NCI-H524 treated with DMSO at 0.1 percent for 48 hours (cell line): ENCODE measurements at regions not wholly inside any gene's neighbourhood (a gene's known extent, or its start where the extent isn't known, plus 50 kb on each side); places are given as distances from the start of the nearest gene placed in this dataset.
"Not testable (repeated sequence)": the region's sequence is repeated elsewhere in the genome, so short reads cannot be mapped to it uniquely, and the experiment has no call there.

ENCODE experiments used
- DNase-seq: peaks from one replicate; lab custom pipeline; 2025; lab: John Stamatoyannopoulos, UW

DNA sequence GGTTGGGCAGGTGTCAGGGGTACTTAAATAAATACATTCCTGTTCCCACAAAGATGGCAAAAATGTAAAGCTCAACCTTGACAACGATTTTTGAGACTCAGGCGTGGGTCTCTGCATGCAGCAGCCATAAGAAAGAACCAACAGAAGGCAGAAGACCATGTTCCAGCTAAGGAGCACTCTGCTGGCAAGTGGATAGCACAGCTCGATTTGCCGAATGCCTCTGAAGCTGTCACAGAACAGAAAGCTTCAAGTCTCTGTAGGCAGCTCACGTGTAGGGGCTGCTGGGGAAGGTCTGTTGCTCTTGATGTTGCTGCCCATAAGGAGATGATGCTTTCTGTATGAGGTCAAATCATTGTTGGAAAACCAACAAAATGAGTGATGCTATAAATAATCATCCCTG lies 119.6 kb upstream of the GRIN3A start:
- no peak for DNase-seq

DNA sequence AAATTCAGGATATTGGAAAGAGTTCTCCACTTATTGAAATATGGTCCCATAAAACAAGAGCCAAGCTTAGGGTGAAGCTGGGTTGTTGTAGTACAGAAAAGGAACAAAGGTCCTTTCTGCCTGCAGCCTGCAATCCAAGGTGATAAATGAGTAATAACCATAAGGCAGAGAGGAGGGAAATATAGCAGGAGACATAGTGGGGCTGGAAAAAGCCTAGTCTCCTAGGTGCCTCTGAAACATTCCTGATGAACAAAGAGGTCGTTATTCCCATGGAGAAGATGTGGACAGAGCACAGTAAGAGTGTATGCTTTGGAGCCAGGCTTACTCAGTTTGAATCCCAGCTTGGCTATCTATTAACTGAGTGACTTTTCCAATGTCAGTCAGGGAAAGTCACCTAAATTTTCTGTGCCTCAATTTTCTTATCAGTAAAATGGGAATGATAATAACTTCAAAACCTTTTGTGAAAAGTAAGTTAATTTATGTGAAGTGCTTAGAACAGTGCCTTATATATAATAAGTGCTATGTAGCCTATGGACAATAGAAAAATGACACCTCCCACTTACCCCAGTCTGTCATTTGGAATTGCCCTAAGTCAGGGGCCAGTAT lies 110.8 kb upstream of the GRIN3A start:
- no peak for DNase-seq

DNA sequence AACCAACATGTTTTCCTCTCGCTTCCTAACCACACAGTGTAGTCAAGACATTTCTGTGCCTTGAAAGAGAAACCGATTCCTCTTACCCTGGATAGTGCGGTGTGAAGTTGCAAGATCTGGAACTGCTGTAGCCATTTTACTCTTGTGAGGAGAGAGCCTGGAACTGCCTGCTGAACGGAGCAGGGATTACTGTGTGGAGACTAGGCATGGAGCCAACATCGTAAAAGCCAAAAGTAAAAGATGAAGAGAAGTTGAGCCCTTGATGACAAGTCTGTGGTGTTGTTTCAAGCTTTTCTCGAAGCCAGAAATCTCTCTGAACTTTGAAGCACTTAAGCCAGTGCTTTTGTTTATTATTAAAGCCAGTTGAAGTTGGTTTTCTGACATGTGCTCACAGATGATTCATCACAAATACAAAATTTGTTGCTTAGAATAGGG lies 110.1 kb upstream of the GRIN3A start:
- no peak for DNase-seq

DNA sequence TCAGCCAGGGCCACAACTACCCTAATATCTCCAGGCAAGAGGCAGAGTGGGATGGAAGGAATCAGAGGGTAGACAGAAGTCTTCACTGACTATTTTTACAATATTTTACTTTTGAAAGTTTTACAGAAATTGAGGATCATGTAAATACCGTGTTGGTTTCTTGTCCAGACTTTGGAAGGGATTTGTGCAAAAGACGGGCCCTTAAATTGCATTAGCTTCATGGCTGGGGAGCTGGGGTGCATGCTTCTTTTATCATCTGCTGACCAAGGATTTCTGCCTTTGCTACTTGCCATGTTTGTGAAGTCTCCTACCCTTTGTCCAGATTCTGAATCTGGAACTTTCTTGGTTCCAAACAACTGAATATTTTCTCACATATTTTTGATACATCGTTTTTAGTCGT lies 107.7 kb upstream of the GRIN3A start:
- DNase-seq, result no peak

- DNase-seq, result peak; percentile 93
These were observed 102.3 kb upstream of the GRIN3A start for GRCh38 chr9:101840694-101841188.

- not testable (repeated sequence) for DNase-seq
These were observed 100.5 kb upstream of the GRIN3A start for GRCh38 chr9:101838988-101839387.

- no peak for DNase-seq
These were observed 97.6 kb upstream of the GRIN3A start for GRCh38 chr9:101836021-101836420.

DNA sequence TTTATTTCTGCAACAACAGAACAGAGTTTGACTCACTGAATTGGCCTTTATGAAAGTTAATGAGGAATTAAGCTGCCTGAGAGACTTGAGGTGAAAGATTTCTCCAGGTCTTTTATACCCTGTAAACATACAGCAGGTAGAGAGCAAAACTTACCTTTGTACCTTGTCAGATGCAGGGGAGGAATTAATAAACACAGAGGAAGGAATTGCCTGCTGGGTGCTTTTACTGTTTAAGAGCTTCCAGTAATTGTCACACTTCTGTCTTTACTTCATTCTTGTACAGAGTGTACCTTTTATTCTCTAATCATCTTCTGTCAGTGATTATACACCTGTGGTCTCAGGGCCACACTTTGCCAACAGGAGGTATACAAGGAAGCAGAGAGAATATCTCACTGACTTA lies 94.0 kb upstream of the GRIN3A start:
- no peak for DNase-seq

GRCh38 chr9:101821450-101821849 lies 83.0 kb upstream of the GRIN3A start:
- DNase-seq, result not testable (repeated sequence)

DNA sequence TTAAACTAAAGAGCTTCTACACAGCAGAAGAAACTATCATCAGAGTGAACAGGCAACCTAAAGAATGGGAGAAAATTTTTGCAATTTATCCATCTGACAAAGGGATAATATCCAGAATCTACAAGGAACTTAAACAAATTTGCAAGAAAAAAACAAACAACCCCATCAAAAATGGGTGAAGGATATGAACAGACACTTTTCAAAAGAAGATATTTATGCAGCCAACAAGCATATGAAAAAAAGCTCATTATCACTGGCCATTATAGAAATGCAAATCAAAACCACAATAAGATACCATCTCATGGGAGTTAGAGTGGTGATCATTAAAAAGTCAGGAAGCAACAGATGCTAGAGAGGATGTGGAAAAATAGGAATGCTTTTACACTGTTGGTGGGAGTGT lies 82.5 kb upstream of the GRIN3A start:
- not testable (repeated sequence) for DNase-seq

DNA sequence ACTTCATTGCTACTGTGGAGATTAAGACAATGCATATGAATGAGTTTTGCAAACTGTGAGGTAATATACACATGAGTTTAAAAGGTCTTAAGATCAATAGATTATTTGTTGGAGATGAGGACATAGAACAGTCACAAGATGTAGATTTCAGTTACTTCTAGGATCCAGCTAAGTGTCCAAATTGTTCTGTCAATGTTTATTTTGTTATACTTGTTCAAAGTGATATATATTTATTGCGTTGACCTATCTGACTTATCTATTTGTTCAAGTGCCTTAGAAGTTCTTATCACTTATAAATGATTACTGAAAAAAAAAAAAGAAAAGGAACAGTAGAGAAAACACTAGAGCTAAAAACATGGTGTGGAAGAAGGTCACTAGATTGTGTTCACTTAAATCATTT lies 75.6 kb upstream of the GRIN3A start:
- DNase-seq, result no peak

- not testable (repeated sequence) for DNase-seq
These were observed 69.4 kb upstream of the GRIN3A start for GRCh38 chr9:101807879-101808278.

- DNase-seq, result no peak
These were observed 57.6 kb upstream of the GRIN3A start for GRCh38 chr9:101796044-101796443.

GRCh38 chr9:101795147-101795546 lies 56.7 kb upstream of the GRIN3A start:
- DNase-seq, result no peak

DNA sequence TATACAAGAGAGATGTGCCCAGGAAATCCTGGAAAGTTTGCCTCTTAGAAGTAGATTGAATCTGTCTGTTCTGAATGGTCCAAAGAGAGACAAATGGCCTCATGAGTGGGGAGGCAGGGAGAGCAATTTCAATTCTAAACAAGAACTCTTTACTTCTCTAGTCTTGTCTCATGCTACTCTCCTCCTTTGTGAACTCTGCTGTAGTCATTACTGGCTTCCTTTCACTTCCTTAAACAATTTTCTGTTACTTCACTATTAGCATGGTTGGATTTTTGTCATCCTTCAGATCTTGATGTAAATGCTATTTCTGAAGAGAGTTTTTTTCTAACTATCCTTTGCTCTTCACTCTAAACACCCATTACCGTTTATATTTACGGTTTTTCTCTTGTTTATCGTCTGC lies 54.0 kb upstream of the GRIN3A start:
- DNase-seq, result no peak

- DNase-seq, result peak; percentile 20
These were observed 53.5 kb upstream of the GRIN3A start for GRCh38 chr9:101791938-101792337.

DNA sequence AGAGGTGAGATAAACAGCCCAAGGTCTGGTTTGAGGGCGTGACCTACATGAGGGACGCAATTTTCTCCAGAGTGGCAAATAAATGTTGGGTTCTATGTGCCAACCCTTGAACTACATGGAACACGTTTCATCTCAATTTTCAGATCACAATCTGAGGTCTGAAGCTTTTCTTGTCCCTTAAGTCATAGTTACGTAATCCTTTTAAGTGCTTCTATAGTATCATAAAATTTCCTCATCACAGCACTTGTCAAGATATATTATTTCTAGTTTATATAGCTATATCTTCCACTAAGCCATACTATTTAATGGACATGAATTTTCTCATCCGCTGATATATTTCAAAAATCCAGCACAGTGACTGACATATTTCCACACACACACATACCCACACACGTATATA lies 53.1 kb upstream of the GRIN3A start:
- no peak for DNase-seq
